ENCODE measurements at regions not wholly inside any gene's neighbourhood (a gene's known extent, or its start where the extent isn't known, plus 50 kb on each side); places are given as distances from the start of the nearest gene placed in this dataset.

GRCh38 chr15:29360152-29360551 lies 90.5 kb upstream of the NSMCE3 start:
- DNase-seq, result no peak

- no peak for DNase-seq
Observed at GRCh38 chr15:29356786-29357185, 87.2 kb upstream of the NSMCE3 start.

- DNase-seq, result no peak
Observed at GRCh38 chr15:29355477-29355876, 85.9 kb upstream of the NSMCE3 start.

- peak in 1 of 2 experiments; percentile 11 for DNase-seq
Observed at GRCh38 chr15:29352402-29352801, 82.8 kb upstream of the NSMCE3 start.

- no peak for DNase-seq
Observed at GRCh38 chr15:29349196-29349595, 79.6 kb upstream of the NSMCE3 start.

- DNase-seq, result no peak
Observed at GRCh38 chr15:29348336-29348914, 78.8 kb upstream of the NSMCE3 start.

- DNase-seq, result no peak
Observed at GRCh38 chr15:29346998-29347397, 77.4 kb upstream of the NSMCE3 start.

- no peak for DNase-seq
Observed at GRCh38 chr15:29345549-29346525, 76.2 kb upstream of the NSMCE3 start.

- DNase-seq, result no peak
Observed at GRCh38 chr15:29344474-29344873, 74.9 kb upstream of the NSMCE3 start.

- no peak for DNase-seq
Observed at GRCh38 chr15:29343229-29343628, 73.6 kb upstream of the NSMCE3 start.

- no peak for DNase-seq
Observed at GRCh38 chr15:29342201-29342600, 72.6 kb upstream of the NSMCE3 start.

- no peak for DNase-seq
Observed at GRCh38 chr15:29337156-29337959, 67.7 kb upstream of the NSMCE3 start.

- no peak for DNase-seq
Observed at GRCh38 chr15:29334544-29334943, 64.9 kb upstream of the NSMCE3 start.

GRCh38 chr15:29333261-29333660 lies 63.6 kb upstream of the NSMCE3 start:
- no peak for DNase-seq

GRCh38 chr15:29331669-29332068 lies 62.0 kb upstream of the NSMCE3 start:
- DNase-seq, result no peak

- DNase-seq, result no peak
Observed at GRCh38 chr15:29331071-29331470, 61.4 kb upstream of the NSMCE3 start.

GRCh38 chr15:29324746-29325145 lies 55.1 kb upstream of the NSMCE3 start:
- DNase-seq, result no peak

GRCh38 chr15:29323557-29323956 lies 53.9 kb upstream of the NSMCE3 start:
- DNase-seq, result no peak

GRCh38 chr15:29322415-29322814 lies 52.8 kb upstream of the NSMCE3 start:
- DNase-seq, result peak; percentile 81 to 87

GRCh38 chr15:29320420-29320819 lies 50.8 kb upstream of the NSMCE3 start:
- no peak for DNase-seq

- DNase-seq, result no peak
Observed at GRCh38 chr15:29319823-29320222, 50.2 kb upstream of the NSMCE3 start.
